ENCODE measurements at regions not wholly inside any gene's neighbourhood (a gene's known extent, or its start where the extent isn't known, plus 50 kb on each side); places are given as distances from the start of the nearest gene placed in this dataset.

DNA sequence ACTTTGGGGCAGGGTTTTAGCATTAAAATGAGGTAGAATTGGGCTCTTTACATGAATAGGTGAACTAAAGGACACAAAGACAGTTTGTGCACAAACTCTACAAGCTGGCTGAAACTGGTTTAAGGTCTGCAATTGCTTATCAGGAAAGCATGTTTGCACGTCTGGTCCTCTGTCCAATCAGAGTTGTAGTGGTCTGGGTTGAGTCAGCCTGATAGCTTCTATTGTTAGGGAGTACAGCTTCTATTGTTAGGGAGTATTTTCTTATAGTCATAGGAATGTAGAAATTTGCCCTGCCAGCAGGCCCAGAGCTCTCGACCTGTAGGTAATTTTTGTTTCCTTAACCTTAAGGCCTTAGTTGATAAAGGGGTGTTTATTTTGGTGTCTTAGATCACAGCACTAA is 1422.4 kb downstream of the LRRC4C start:
- TF ChIP-seq, protein P1, sequence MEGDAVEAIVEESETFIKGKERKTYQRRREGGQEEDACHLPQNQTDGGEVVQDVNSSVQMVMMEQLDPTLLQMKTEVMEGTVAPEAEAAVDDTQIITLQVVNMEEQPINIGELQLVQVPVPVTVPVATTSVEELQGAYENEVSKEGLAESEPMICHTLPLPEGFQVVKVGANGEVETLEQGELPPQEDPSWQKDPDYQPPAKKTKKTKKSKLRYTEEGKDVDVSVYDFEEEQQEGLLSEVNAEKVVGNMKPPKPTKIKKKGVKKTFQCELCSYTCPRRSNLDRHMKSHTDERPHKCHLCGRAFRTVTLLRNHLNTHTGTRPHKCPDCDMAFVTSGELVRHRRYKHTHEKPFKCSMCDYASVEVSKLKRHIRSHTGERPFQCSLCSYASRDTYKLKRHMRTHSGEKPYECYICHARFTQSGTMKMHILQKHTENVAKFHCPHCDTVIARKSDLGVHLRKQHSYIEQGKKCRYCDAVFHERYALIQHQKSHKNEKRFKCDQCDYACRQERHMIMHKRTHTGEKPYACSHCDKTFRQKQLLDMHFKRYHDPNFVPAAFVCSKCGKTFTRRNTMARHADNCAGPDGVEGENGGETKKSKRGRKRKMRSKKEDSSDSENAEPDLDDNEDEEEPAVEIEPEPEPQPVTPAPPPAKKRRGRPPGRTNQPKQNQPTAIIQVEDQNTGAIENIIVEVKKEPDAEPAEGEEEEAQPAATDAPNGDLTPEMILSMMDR (conservative IDR thresholded peaks at IDR 0.05; ENCODE audit: low read length) = no peak
- no peak for TF ChIP-seq EZH2phosphoT487 (IDR thresholded peaks at IDR 0.05; ENCODE audit: borderline replicate concordance, low read depth, low read length)
